Progenitor cell of endocrine pancreas (in vitro differentiated cells): ENCODE measurements at regions not wholly inside any gene's neighbourhood (a gene's known extent, or its start where the extent isn't known, plus 50 kb on each side); places are given as distances from the start of the nearest gene placed in this dataset.

Experiments used
- DNase-seq: peaks from one replicate; pipeline ENCODE4 v3.0.0; 2021; ENCODE audit warnings: low spot score; ENCODE audit not compliant: unreplicated experiment
- H3K27ac Mint-ChIP-seq: 2 replicates; pipeline ENCODE4 v1.8.0; 2021; ENCODE audit warnings: mild to moderate bottlenecking, moderate library complexity, mixed read lengths
- H3K27me3 Mint-ChIP-seq: 2 replicates; pipeline ENCODE4 v1.8.0; 2021; ENCODE audit warnings: mixed read lengths
- H3K36me3 Mint-ChIP-seq: 2 replicates; pipeline ENCODE4 v1.8.0; 2022; ENCODE audit warnings: mixed read lengths; ENCODE audit not compliant: insufficient read depth
- H3K4me1 Mint-ChIP-seq: 2 replicates; pipeline ENCODE4 v1.8.0; 2021; ENCODE audit warnings: low read depth, mixed read lengths
- H3K4me3 Mint-ChIP-seq: 2 replicates; pipeline ENCODE4 v1.8.0; 2021; ENCODE audit warnings: low read depth, mild to moderate bottlenecking, moderate library complexity, mixed read lengths
- H3K9me3 Mint-ChIP-seq: 2 replicates; pipeline ENCODE4 v1.8.0; 2021; ENCODE audit warnings: low read depth, mixed read lengths
- TF ChIP-seq, protein P1 (sequence below): fragments of 200-600 bp; sonication (generic); IDR thresholded peaks from one replicate; pipeline ENCODE4 v1.5.0; 2021; ENCODE audit warnings: antibody characterized with exemption, mild to moderate bottlenecking; ENCODE audit not compliant: unreplicated experiment

DNA sequence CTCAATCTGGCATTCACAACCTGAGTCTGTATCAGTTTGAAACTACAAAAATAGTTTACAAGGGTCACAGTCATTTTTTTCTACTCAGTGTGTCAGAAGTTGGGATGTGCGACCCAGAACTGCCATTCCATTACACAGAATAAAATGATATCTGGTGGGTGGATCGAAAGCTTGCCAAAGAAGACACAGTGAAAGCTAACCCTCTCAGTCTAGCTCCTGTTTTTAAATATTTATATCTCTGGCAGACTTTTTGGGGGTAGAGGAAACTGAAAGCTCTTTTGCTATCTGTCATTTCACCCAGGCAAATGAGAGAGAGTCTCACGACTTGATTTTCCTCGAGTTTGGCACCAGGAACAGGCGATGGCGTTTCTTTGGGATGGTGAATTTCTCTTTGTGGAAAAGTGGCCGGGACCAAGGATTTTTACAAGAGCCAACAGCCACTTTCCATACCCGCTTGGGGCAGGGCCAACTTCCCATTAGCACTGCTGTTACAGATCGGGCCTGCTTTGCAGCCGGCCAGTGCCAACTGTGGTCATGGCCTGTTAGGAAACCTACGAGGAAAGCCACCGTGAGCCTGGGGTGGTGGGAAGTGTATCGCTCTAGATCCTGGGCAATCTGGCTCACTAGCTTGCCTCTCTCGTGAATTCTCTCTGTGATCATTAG is 185.5 kb upstream of the NFIA start:
- Mint-ChIP-seq H3K9me3 (no peaks in the 10 kb centered on the region), H3K27ac (no peak overlapping the region), H3K4me3 (no peak overlapping the region), H3K4me1 (peaks cover 24% of the 10 kb centered on the region), H3K27me3 (peaks cover 7% of the 10 kb centered on the region), H3K36me3 (no peaks in the 10 kb centered on the region)
- no peak for DNase-seq
- TF ChIP-seq, protein P1, sequence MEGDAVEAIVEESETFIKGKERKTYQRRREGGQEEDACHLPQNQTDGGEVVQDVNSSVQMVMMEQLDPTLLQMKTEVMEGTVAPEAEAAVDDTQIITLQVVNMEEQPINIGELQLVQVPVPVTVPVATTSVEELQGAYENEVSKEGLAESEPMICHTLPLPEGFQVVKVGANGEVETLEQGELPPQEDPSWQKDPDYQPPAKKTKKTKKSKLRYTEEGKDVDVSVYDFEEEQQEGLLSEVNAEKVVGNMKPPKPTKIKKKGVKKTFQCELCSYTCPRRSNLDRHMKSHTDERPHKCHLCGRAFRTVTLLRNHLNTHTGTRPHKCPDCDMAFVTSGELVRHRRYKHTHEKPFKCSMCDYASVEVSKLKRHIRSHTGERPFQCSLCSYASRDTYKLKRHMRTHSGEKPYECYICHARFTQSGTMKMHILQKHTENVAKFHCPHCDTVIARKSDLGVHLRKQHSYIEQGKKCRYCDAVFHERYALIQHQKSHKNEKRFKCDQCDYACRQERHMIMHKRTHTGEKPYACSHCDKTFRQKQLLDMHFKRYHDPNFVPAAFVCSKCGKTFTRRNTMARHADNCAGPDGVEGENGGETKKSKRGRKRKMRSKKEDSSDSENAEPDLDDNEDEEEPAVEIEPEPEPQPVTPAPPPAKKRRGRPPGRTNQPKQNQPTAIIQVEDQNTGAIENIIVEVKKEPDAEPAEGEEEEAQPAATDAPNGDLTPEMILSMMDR = no peak

DNA sequence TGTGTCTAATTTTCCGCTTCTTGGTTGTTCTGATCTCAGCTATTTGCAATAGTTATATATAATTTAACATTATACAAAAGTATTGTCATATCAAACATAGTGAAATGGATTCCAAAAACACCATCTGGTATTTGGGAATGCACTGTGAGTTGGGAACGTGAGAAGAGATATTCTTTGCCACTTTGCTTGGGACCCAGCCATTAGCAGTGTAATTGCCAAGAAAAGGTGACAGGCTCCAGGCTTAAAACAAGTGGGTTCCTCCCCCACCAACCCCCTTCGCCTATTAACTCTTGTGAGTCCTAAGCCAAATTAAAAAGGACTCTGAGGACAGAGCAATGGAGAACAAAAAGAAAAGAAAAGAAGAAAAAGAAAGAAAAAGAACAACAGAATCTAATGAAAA is 186.7 kb upstream of the NFIA start:
- H3K4me1 Mint-ChIP-seq = peaks cover 24% of the 10 kb centered on the region
- peaks cover 17% of the 10 kb centered on the region for H3K27me3 Mint-ChIP-seq
- TF ChIP-seq, protein P1 = no peak
- no peaks in the 10 kb centered on the region for H3K36me3 Mint-ChIP-seq
- no peak for DNase-seq
- no peak overlapping the region for H3K27ac Mint-ChIP-seq
- H3K9me3 Mint-ChIP-seq = no peaks in the 10 kb centered on the region
- H3K4me3 Mint-ChIP-seq = no peak overlapping the region

DNA sequence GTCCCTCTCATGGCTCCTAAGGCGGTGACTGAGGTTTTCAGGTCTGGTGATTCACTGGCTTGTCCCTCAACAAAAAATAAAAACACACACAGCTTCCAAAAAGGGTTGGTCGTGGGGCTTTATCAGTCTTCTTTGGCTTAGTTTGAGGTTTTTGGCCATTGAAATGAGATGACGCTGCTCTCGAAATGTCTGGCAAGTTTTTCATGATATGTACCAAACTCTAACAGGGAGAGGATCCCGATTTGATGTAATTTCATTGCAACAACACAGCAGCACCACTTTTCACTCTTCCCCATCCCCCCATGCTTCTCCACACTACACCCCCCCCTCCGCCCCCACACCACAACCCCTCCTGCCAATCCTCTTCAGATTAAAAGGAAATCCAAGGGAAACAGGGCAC is 187.1 kb upstream of the NFIA start:
- H3K27me3 Mint-ChIP-seq = peaks cover 21% of the 10 kb centered on the region
- peaks cover 24% of the 10 kb centered on the region for H3K4me1 Mint-ChIP-seq
- no peaks in the 10 kb centered on the region for H3K9me3 Mint-ChIP-seq
- TF ChIP-seq, protein P1 = no peak
- no peak overlapping the region for H3K4me3 Mint-ChIP-seq
- DNase-seq = no peak
- no peak overlapping the region for H3K27ac Mint-ChIP-seq
- H3K36me3 Mint-ChIP-seq = no peaks in the 10 kb centered on the region

DNA sequence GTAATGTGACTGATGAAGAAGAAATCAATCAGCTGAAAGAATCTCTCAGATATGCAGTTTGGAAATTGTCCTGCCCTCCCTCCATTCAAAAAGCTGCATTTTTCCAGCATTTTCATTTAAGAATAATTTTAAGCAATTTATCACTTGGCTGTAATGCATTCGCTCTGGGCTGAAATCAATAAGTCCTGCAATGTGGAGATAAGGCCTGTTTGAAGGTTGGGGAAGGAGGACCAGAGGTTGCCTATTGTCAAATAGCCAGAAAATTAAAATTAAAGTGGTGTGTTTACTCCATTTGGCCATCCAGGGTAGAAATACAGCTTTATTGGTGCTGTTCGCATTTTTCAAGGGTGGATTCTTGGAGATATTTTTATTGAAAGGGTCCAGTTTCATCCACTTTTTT is 187.6 kb upstream of the NFIA start:
- peaks cover 24% of the 10 kb centered on the region for H3K4me1 Mint-ChIP-seq
- no peak for DNase-seq
- no peaks in the 10 kb centered on the region for H3K36me3 Mint-ChIP-seq
- H3K27me3 Mint-ChIP-seq = peaks cover 23% of the 10 kb centered on the region
- no peak overlapping the region for H3K4me3 Mint-ChIP-seq
- TF ChIP-seq, protein P1 = no peak
- no peaks in the 10 kb centered on the region for H3K9me3 Mint-ChIP-seq
- no peak overlapping the region for H3K27ac Mint-ChIP-seq

DNA sequence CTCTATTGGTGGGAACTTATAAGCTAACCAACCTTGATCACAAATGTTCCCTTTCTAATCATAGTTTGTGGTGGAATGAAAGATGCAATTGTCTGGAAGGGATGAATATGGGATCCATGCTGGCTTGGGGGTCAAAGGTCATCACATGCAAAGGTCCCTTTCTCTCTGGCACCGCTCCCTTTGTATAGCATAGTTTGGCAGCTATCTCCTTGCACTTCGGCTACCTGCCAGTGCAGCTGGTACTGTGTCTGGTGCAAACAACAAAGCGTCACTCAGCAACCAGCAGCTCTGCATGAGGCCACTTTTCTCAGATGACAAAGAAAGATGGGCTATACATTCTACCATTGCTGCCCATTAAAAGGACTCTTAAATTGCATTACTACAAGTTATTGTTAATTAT is 188.2 kb upstream of the NFIA start:
- Mint-ChIP-seq H3K36me3 (no peaks in the 10 kb centered on the region), H3K27ac (no peak overlapping the region), H3K9me3 (no peaks in the 10 kb centered on the region), H3K27me3 (peaks cover 23% of the 10 kb centered on the region), H3K4me1 (peaks cover 24% of the 10 kb centered on the region), H3K4me3 (no peak overlapping the region)
- TF ChIP-seq, protein P1 = no peak
- DNase-seq = no peak
